GM10266 (cell line): ENCODE measurements at regions not wholly inside any gene's neighbourhood (a gene's known extent, or its start where the extent isn't known, plus 50 kb on each side); places are given as distances from the start of the nearest gene placed in this dataset.
"Not testable (repeated sequence)": the region's sequence is repeated elsewhere in the genome, so short reads cannot be mapped to it uniquely, and the experiment has no call there.

Experiments
- DNase-seq: peaks from one replicate; pipeline ENCODE4 v3.0.0; 2012; ENCODE audit errors: extremely low spot score
- TF ChIP-seq, protein P1 (sequence below): IDR thresholded peaks from 2 replicates; pipeline ENCODE4 v1.5.1; 2012; ENCODE audit warnings: mild to moderate bottlenecking, low read depth; ENCODE audit not compliant: control insufficient read depth, insufficient read depth; ENCODE audit errors: missing control alignments

GRCh38 chr15:38809621-38810020, 245.0 kb upstream of the RASGRP1 start:
- TF ChIP-seq, protein P1, sequence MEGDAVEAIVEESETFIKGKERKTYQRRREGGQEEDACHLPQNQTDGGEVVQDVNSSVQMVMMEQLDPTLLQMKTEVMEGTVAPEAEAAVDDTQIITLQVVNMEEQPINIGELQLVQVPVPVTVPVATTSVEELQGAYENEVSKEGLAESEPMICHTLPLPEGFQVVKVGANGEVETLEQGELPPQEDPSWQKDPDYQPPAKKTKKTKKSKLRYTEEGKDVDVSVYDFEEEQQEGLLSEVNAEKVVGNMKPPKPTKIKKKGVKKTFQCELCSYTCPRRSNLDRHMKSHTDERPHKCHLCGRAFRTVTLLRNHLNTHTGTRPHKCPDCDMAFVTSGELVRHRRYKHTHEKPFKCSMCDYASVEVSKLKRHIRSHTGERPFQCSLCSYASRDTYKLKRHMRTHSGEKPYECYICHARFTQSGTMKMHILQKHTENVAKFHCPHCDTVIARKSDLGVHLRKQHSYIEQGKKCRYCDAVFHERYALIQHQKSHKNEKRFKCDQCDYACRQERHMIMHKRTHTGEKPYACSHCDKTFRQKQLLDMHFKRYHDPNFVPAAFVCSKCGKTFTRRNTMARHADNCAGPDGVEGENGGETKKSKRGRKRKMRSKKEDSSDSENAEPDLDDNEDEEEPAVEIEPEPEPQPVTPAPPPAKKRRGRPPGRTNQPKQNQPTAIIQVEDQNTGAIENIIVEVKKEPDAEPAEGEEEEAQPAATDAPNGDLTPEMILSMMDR = no peak
- no peak for DNase-seq

DNA sequence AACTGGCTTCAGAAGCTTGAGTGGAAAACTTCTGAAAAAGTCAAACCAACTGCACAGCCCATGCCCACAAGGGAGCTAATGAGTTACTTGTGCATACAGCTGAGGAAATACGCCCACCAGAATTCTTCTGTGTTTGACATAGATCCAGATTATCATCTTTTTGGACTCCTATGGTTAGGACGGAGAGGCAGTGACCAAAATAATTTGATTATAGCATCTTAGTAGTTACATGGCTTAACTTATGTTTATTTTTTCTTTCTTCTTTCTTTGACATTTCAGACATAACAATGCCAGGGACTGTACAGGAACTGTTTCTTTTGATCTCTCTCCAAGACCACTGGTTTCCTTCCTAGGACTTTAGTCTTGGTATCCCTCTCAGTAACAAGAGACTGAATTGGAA, 246.1 kb upstream of the RASGRP1 start:
- DNase-seq = no peak

GRCh38 chr15:38814254-38814653, 249.6 kb upstream of the RASGRP1 start:
- not testable (repeated sequence) for DNase-seq

More for the DNA sequence above, 246.1 kb upstream of the RASGRP1 start:
- TF ChIP-seq, protein P1 = no peak

- TF ChIP-seq, protein P1 = no peak
Measured at GRCh38 chr15:38814891-38815290, 250.3 kb upstream of the RASGRP1 start.

DNA sequence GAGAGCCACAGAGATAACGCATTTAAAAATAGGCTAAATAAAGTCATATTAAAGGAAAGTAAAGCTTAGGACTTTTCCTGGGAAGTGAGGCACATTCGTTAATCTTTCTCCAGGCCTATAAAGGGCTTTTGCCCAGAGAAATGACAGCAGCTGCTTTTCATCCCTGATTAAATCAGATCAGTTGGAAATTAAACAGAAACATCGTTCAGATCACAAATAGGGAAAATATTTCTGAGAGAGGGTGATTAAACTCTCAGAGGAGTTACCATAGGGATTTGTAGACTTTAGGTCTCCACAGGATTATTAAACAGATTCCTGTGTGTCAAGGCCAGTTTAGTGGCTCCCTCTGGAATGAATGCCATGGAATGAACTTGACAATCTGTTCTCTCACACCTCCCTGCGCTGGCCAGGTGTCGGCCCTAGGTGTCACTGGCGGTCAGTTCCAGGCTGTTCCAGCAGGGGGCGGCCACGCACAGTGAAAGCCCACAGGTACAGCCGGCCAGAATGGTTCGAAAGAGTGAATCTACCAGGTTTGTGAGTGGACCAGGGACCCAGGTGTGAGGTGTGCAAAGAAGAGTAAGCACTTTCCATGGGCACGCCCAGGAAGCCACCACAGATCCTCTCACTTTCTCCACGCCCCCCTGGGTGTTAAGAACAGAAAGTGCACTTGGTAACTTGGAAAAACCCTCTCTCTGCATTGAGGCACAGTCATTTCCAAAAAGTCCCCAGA, 253.0 kb upstream of the RASGRP1 start:
- DNase-seq = peak; percentile 71
- TF ChIP-seq, protein P1 = peak; percentile 100

More at GRCh38 chr15:38814891-38815290, 250.3 kb upstream of the RASGRP1 start:
- DNase-seq = no peak

- TF ChIP-seq, protein P1 = no peak
- no peak for DNase-seq
Measured at GRCh38 chr15:38818157-38818790, 253.7 kb upstream of the RASGRP1 start.

- TF ChIP-seq, protein P1 = no peak
- no peak for DNase-seq
Measured at GRCh38 chr15:38819387-38819950, 254.9 kb upstream of the RASGRP1 start.
